ENCODE measurements at regions not wholly inside any gene's neighbourhood (a gene's known extent, or its start where the extent isn't known, plus 50 kb on each side); places are given as distances from the start of the nearest gene placed in this dataset.

GRCh38 chr2:129744141-129744540 is 235.3 kb upstream of the RAB6C start:
- Histone ChIP-seq H3K9me3 (ENCODE audit: control insufficient read depth, low read depth, low read length) (no peaks in the 10 kb centered on the region), H3K4me2 (ENCODE audit: control insufficient read depth, extremely low read depth, insufficient read depth, low read depth, low read length) (no peak overlapping the region), H3K27ac (ENCODE audit: control insufficient read depth, insufficient read depth, low read length) (no peak overlapping the region), H4K20me1 (ENCODE audit: control insufficient read depth, extremely low read depth, insufficient read depth, low read length) (no peaks in the 10 kb centered on the region), H2AFZ (ENCODE audit: control insufficient read depth, low read length) (no peak overlapping the region), H3K27me3 (ENCODE audit: control insufficient read depth, extremely low read depth, insufficient read depth, low read length) (no peaks in the 10 kb centered on the region), H3K4me1 (ENCODE audit: control insufficient read depth, extremely low read depth, insufficient read depth, low read length) (no peaks in the 10 kb centered on the region), H3K9ac (ENCODE audit: control insufficient read depth, extremely low read depth, insufficient read depth, low read length) (no peak overlapping the region), H3K4me3 (ENCODE audit: control insufficient read depth in 2 of 3, extremely low read depth in 1 of 3, insufficient read depth in 2 of 3, low read depth in 1 of 3, low read length in 3 of 3) (no peak overlapping the region), H3K36me3 (ENCODE audit: control insufficient read depth in 2 of 2, extremely low read depth in 1 of 2, insufficient read depth in 2 of 2, low read length in 2 of 2) (no peaks in the 10 kb centered on the region), H3K9me1 (ENCODE audit: control insufficient read depth, extremely low read depth, insufficient read depth, low read length) (no peaks in the 10 kb centered on the region), H3K79me2 (ENCODE audit: control insufficient read depth, insufficient read depth, low read length) (no peaks in the 10 kb centered on the region)
- DNase-seq (ENCODE audit: low read depth, low spot score) (no peak), FAIRE-seq (no peak)
- TF ChIP-seq EZH2 (IDR thresholded peaks at IDR 0.05; ENCODE audit: low read length) (no peak), CTCF (optimal IDR thresholded peaks at IDR 0.05 in 1 of 3, IDR thresholded peaks at IDR 0.05 in 1 of 3, conservative IDR thresholded peaks at IDR 0.05 in 1 of 3; ENCODE audit: extremely low read depth in 1 of 3, insufficient read depth in 2 of 3, low read length in 3 of 3) (no peak)
- dilution Hi-C loops (cut with MboI; ENCODE audit: extremely low pct_ligation_motif_present, low sequenced_read_pairs), result no loop called here

GRCh38 chr2:129744649-129745048 is 234.8 kb upstream of the RAB6C start:
- no peaks in the 10 kb centered on the region for H3K9me3 ChIP-seq (ENCODE audit: control insufficient read depth, low read depth, low read length)
- no peak for DNase-seq (ENCODE audit: low read depth, low spot score)
- H3K36me3 ChIP-seq (ENCODE audit: control insufficient read depth in 2 of 2, extremely low read depth in 1 of 2, insufficient read depth in 2 of 2, low read length in 2 of 2), result no peaks in the 10 kb centered on the region
- H3K4me3 ChIP-seq (ENCODE audit: control insufficient read depth in 2 of 3, extremely low read depth in 1 of 3, insufficient read depth in 2 of 3, low read depth in 1 of 3, low read length in 3 of 3), result no peak overlapping the region
- H3K4me1 ChIP-seq (ENCODE audit: control insufficient read depth, extremely low read depth, insufficient read depth, low read length), result no peaks in the 10 kb centered on the region
- no peaks in the 10 kb centered on the region for H4K20me1 ChIP-seq (ENCODE audit: control insufficient read depth, extremely low read depth, insufficient read depth, low read length)
- H3K4me2 ChIP-seq (ENCODE audit: control insufficient read depth, extremely low read depth, insufficient read depth, low read depth, low read length), result no peak overlapping the region
- H3K9ac ChIP-seq (ENCODE audit: control insufficient read depth, extremely low read depth, insufficient read depth, low read length), result no peak overlapping the region
- no peak for TF ChIP-seq EZH2 (IDR thresholded peaks at IDR 0.05; ENCODE audit: low read length)
- TF ChIP-seq CTCF (optimal IDR thresholded peaks at IDR 0.05 in 1 of 3, IDR thresholded peaks at IDR 0.05 in 1 of 3, conservative IDR thresholded peaks at IDR 0.05 in 1 of 3; ENCODE audit: extremely low read depth in 1 of 3, insufficient read depth in 2 of 3, low read length in 3 of 3), result no peak
- no peaks in the 10 kb centered on the region for H3K9me1 ChIP-seq (ENCODE audit: control insufficient read depth, extremely low read depth, insufficient read depth, low read length)
- dilution Hi-C loops (cut with MboI; ENCODE audit: extremely low pct_ligation_motif_present, low sequenced_read_pairs), result no loop called here
- no peak for FAIRE-seq
- H2AFZ ChIP-seq (ENCODE audit: control insufficient read depth, low read length), result no peak overlapping the region
- no peaks in the 10 kb centered on the region for H3K27me3 ChIP-seq (ENCODE audit: control insufficient read depth, extremely low read depth, insufficient read depth, low read length)
- H3K27ac ChIP-seq (ENCODE audit: control insufficient read depth, insufficient read depth, low read length), result no peak overlapping the region
- no peaks in the 10 kb centered on the region for H3K79me2 ChIP-seq (ENCODE audit: control insufficient read depth, insufficient read depth, low read length)
